ENCODE measurements at regions not wholly inside any gene's neighbourhood (a gene's known extent, or its start where the extent isn't known, plus 50 kb on each side); places are given as distances from the start of the nearest gene placed in this dataset.

DNA sequence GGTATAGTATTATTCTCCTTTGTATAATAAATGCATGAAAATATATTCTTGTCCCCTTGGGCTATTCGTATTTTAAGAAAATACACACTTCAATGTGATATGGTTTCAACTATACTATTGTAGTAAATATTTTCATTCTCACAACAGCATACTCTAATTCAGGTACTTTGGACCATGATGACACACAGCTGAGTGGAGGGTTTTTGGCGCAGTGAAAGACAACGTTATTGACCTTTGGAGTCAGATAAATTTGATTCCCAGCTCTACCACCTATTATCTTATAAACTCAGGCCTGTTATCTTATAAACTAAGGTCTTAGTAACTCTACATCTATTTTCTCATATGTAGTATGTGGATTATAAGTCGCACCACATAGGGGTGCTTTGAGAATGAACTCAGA is 895.9 kb upstream of the DDX18 start:
- no peak for DNase-seq (ENCODE audit: low spot score in 2 of 2)
- TF ChIP-seq, protein P1, sequence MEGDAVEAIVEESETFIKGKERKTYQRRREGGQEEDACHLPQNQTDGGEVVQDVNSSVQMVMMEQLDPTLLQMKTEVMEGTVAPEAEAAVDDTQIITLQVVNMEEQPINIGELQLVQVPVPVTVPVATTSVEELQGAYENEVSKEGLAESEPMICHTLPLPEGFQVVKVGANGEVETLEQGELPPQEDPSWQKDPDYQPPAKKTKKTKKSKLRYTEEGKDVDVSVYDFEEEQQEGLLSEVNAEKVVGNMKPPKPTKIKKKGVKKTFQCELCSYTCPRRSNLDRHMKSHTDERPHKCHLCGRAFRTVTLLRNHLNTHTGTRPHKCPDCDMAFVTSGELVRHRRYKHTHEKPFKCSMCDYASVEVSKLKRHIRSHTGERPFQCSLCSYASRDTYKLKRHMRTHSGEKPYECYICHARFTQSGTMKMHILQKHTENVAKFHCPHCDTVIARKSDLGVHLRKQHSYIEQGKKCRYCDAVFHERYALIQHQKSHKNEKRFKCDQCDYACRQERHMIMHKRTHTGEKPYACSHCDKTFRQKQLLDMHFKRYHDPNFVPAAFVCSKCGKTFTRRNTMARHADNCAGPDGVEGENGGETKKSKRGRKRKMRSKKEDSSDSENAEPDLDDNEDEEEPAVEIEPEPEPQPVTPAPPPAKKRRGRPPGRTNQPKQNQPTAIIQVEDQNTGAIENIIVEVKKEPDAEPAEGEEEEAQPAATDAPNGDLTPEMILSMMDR (IDR thresholded peaks at IDR 0.05), result no peak
- TF ChIP-seq POLR2A (IDR thresholded peaks at IDR 0.05), result no peak
- no peak overlapping the region for H3K4me3 ChIP-seq (ENCODE audit: low read depth, poor library complexity, severe bottlenecking)
- intact Hi-C loops (cut with DNase I; ENCODE audit: low total_unique reads), result no loop called here
- 88 to 91% methylated on average over 4 of the region's 4 CpGs for WGBS, 2 donors

DNA sequence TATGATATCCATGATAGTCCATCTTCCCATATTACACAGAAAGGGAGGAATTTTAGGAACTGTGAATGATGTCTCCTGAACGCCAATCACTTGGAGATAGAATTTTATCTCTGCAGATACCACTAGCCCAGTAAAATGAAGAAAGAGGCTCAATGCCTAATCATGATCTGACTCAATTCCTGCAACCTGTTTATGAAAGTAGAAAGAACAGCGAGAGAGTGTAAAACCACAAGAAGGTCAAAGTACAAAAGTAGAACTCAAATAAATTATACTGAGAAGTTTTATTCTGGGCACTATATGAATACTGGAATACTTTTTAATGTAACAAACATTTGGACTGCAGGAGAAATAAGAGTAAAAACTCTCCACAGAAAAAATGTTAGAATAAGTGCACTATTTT is 892.1 kb upstream of the DDX18 start:
- TF ChIP-seq, protein P1 (IDR thresholded peaks at IDR 0.05), result no peak
- no peak for TF ChIP-seq POLR2A (IDR thresholded peaks at IDR 0.05)
- intact Hi-C loops (cut with DNase I; ENCODE audit: low total_unique reads), result no loop called here
- no peak for DNase-seq (ENCODE audit: low spot score in 2 of 2)
- WGBS, 2 donors, result 81 to 82% methylated on average over 2 of the region's 2 CpGs
- no peak overlapping the region for H3K4me3 ChIP-seq (ENCODE audit: low read depth, poor library complexity, severe bottlenecking)

- TF ChIP-seq, protein P1 (IDR thresholded peaks at IDR 0.05), result no peak
- TF ChIP-seq POLR2A (IDR thresholded peaks at IDR 0.05), result no peak
- no peak for DNase-seq (ENCODE audit: low spot score in 2 of 2)
- H3K4me3 ChIP-seq (ENCODE audit: low read depth, poor library complexity, severe bottlenecking), result no peak overlapping the region
- intact Hi-C loops (cut with DNase I; ENCODE audit: low total_unique reads), result no loop called here
Observed at GRCh38 chr2:116924509-116924908, 890.0 kb upstream of the DDX18 start.

DNA sequence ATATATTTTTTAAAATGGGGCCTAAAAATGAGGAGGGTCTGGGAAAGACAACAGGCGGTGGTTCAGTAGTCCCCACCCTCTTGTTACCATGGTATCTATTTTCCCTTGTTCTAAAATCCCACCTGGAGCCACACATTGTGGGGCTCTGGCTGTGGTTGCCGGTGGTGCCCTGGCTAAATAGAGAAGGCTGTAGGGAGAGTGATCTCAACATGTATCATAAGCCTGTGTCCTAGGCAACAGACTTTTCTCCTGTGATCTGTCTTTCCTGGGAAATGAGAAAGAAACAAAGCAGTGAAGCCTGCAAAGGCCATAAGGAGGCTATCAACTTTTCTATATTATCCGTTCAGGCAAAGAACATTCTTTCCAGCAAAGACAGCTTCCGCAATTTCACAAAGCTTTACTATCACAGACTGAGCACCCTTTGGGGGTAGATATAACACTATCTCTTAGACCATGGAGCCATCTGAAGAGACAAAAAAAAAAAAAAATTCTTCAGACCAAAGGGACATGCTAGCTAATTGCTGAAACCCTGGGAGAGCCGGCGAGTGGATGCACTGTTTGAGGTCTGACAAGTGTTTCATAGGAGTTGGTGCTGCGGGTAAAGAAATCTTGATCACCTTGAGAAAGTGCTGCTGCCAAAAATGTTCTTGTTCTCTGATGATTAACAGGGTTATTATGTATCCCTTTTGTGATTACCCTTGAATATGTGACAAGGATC is 879.2 kb upstream of the DDX18 start:
- WGBS, 2 donors, result 65 to 80% methylated on average over 7 of the region's 7 CpGs
- intact Hi-C loops (cut with DNase I; ENCODE audit: low total_unique reads), result no loop called here
- no peak for DNase-seq (ENCODE audit: low spot score in 2 of 2)

GRCh38 chr2:116948258-116948657 is 866.2 kb upstream of the DDX18 start:
- no peak for DNase-seq (ENCODE audit: low spot score in 2 of 2)
- intact Hi-C loops (cut with DNase I; ENCODE audit: low total_unique reads), result no loop called here
- no peak overlapping the region for H3K4me3 ChIP-seq (ENCODE audit: low read depth, poor library complexity, severe bottlenecking)
- TF ChIP-seq POLR2A (IDR thresholded peaks at IDR 0.05), result no peak
- TF ChIP-seq, protein P1 (IDR thresholded peaks at IDR 0.05), result no peak

More for the DNA sequence above, 879.2 kb upstream of the DDX18 start:
- H3K4me3 ChIP-seq (ENCODE audit: low read depth, poor library complexity, severe bottlenecking), result no peak overlapping the region
- TF ChIP-seq, protein P1 (IDR thresholded peaks at IDR 0.05), result no peak
- TF ChIP-seq POLR2A (IDR thresholded peaks at IDR 0.05), result no peak

GRCh38 chr2:116949249-116949648 is 865.2 kb upstream of the DDX18 start:
- H3K4me3 ChIP-seq (ENCODE audit: low read depth, poor library complexity, severe bottlenecking), result no peak overlapping the region
- 91 to 96% methylated on average over 3 of the region's 3 CpGs for whole genome bisulfite sequencing, 2 donors
- intact Hi-C loops (cut with DNase I; ENCODE audit: low total_unique reads), result no loop called here
- TF ChIP-seq POLR2A (IDR thresholded peaks at IDR 0.05), result no peak
- TF ChIP-seq, protein P1 (IDR thresholded peaks at IDR 0.05), result no peak
- DNase-seq (ENCODE audit: low spot score in 2 of 2), result no peak

Measured in lower leg skin (tissue), 4 donors.